H9 (cell line): ENCODE measurements at regions not wholly inside any gene's neighbourhood (a gene's known extent, or its start where the extent isn't known, plus 50 kb on each side); places are given as distances from the start of the nearest gene placed in this dataset.

ENCODE experiments used
- DNase-seq: peaks from one replicate; pipeline ENCODE4 v3.0.0-alpha.2; 2017
- H2AFZ ChIP-seq: one replicate; pipeline ENCODE4 v1.6.1; 2013; ENCODE audit warnings: mild to moderate bottlenecking, low read length, control low read depth, moderate library complexity
- H2AK5ac ChIP-seq: 2 replicates; pipeline ENCODE4 v1.6.1; 2013; ENCODE audit warnings: low read length, control low read depth, mixed read lengths; ENCODE audit not compliant: insufficient read length
- H2BK120ac ChIP-seq: one replicate; pipeline ENCODE4 v1.6.1; 2013; ENCODE audit warnings: low read depth, mild to moderate bottlenecking, low read length, control low read depth, inconsistent platforms; ENCODE audit not compliant: poor library complexity, severe bottlenecking
- H2BK12ac ChIP-seq: 2 replicates; pipeline ENCODE4 v1.6.1; 2013; ENCODE audit warnings: low read length, control low read depth, mixed read lengths, low read depth; ENCODE audit not compliant: insufficient read length
- H2BK15ac ChIP-seq: 2 replicates; pipeline ENCODE4 v1.6.1; 2013; ENCODE audit warnings: low read depth, low read length, control low read depth
- H2BK20ac ChIP-seq: one replicate; pipeline ENCODE4 v1.6.1; 2013; ENCODE audit warnings: low read depth, mild to moderate bottlenecking, low read length, control low read depth, inconsistent platforms; ENCODE audit not compliant: poor library complexity, severe bottlenecking
- H2BK5ac ChIP-seq: 2 replicates; pipeline ENCODE4 v1.6.1; 2013; ENCODE audit warnings: low read length, control low read depth, mixed read lengths; ENCODE audit not compliant: insufficient read length
- H3K14ac ChIP-seq: 2 replicates; pipeline ENCODE4 v1.6.1; 2013; ENCODE audit warnings: low read length, control low read depth; ENCODE audit not compliant: insufficient read depth
- H3K18ac ChIP-seq: 2 replicates; pipeline ENCODE4 v1.6.1; 2013; ENCODE audit warnings: low read depth, mild to moderate bottlenecking, mixed read lengths, low read length, control low read depth; ENCODE audit not compliant: insufficient read length
- H3K23ac ChIP-seq: 2 replicates; pipeline ENCODE4 v1.6.1; 2013; ENCODE audit warnings: low read length, control low read depth, mixed read lengths, low read depth; ENCODE audit not compliant: insufficient read length
- H3K23me2 ChIP-seq: 2 replicates; pipeline ENCODE4 v1.6.1; 2013; ENCODE audit warnings: low read depth, mild to moderate bottlenecking, mixed read lengths, low read length, control low read depth; ENCODE audit not compliant: insufficient read length, poor library complexity, severe bottlenecking
- H3K27ac ChIP-seq: 2 replicates; pipeline ENCODE4 v1.5.1; 2013; ENCODE audit warnings: low read length, control low read depth, mixed read lengths, low read depth; ENCODE audit not compliant: insufficient read length
- H3K27me3 ChIP-seq: 2 replicates; pipeline ENCODE4 v1.6.1; 2013; ENCODE audit warnings: low read length, control low read depth, inconsistent platforms; ENCODE audit not compliant: insufficient read depth
- H3K4ac ChIP-seq: 2 replicates; pipeline ENCODE4 v1.6.1; 2013; ENCODE audit warnings: low read depth, mild to moderate bottlenecking, control low read depth, inconsistent platforms, low read length, moderate library complexity
- H3K4me1 ChIP-seq: 2 replicates; pipeline ENCODE4 v1.6.1; 2013; ENCODE audit warnings: low read length, control low read depth, inconsistent platforms; ENCODE audit not compliant: insufficient read depth
- H3K4me2 ChIP-seq: 2 replicates; pipeline ENCODE4 v1.6.1; 2013; ENCODE audit warnings: low read length, control low read depth, mixed read lengths; ENCODE audit not compliant: insufficient read length, insufficient read depth
- H3K56ac ChIP-seq: 2 replicates; pipeline ENCODE4 v1.6.1; 2013; ENCODE audit warnings: low read depth, mild to moderate bottlenecking, mixed read lengths, low read length, control low read depth; ENCODE audit not compliant: insufficient read length
- H3K79me1 ChIP-seq: 2 replicates; pipeline ENCODE4 v1.6.1; 2013; ENCODE audit warnings: low read depth, mild to moderate bottlenecking, moderate library complexity, low read length, control low read depth, inconsistent platforms; ENCODE audit not compliant: insufficient read depth, poor library complexity, severe bottlenecking
- H3K79me2 ChIP-seq: 2 replicates; pipeline ENCODE4 v1.6.1; 2013; ENCODE audit warnings: low read length, control low read depth, inconsistent platforms; ENCODE audit not compliant: insufficient read depth
- H3K9ac ChIP-seq: 2 replicates; pipeline ENCODE4 v1.6.1; 2013; ENCODE audit warnings: low read length, control low read depth, mixed read lengths; ENCODE audit not compliant: insufficient read length; ENCODE audit errors: extremely low read depth
- H3K9me3 ChIP-seq: one replicate; pipeline ENCODE4 v1.6.1; 2013; ENCODE audit warnings: low read depth, low read length, inconsistent platforms; ENCODE audit not compliant: control insufficient read depth
- H3T11ph ChIP-seq: one replicate; pipeline ENCODE4 v1.6.1; 2013; ENCODE audit warnings: mild to moderate bottlenecking, low read length, control low read depth, inconsistent platforms
- H4K20me1 ChIP-seq: one replicate; pipeline ENCODE4 v1.6.1; 2013; ENCODE audit not compliant: control insufficient read depth, insufficient read length, insufficient read depth
- H4K5ac ChIP-seq: 2 replicates; pipeline ENCODE4 v1.6.1; 2013; ENCODE audit warnings: low read depth, mild to moderate bottlenecking, mixed read lengths, low read length, control low read depth; ENCODE audit not compliant: insufficient read length
- H4K8ac ChIP-seq: replicated peaks from 2 replicates; pipeline ENCODE4 v1.6.1; 2013; ENCODE audit warnings: low read length, control low read depth, mixed read lengths, low read depth; ENCODE audit not compliant: insufficient read length
- H4K91ac ChIP-seq: 2 replicates; pipeline ENCODE4 v1.6.1; 2013; ENCODE audit warnings: low read depth, mild to moderate bottlenecking, moderate library complexity, mixed read lengths, low read length, control low read depth; ENCODE audit not compliant: insufficient read length
- H3K27ac Mint-ChIP-seq, 3 experiments: 2 replicates in 2 of 3; 3 replicates in 1 of 3; pipeline ENCODE4 v1.8.0; 2020 to 2021; ENCODE audit warnings: mixed read lengths in 3 of 3, mild to moderate bottlenecking in 1 of 3, moderate library complexity in 1 of 3
- H3K27me3 Mint-ChIP-seq: 2 replicates; pipeline ENCODE4 v1.8.0; 2021; ENCODE audit warnings: low read depth, mild to moderate bottlenecking, moderate library complexity, mixed read lengths
- H3K36me3 Mint-ChIP-seq, 3 experiments: 2 replicates in 2 of 3; 3 replicates in 1 of 3; pipeline ENCODE4 v1.8.0; 2020 to 2021; ENCODE audit warnings: low read depth in 3 of 3, mixed read lengths in 3 of 3; ENCODE audit not compliant: insufficient read depth in 1 of 3
- H3K4me1 Mint-ChIP-seq, 2 experiments: 2 replicates each; pipeline ENCODE4 v1.8.0; 2020; ENCODE audit warnings: mixed read lengths in 2 of 2
- H3K4me3 Mint-ChIP-seq, 2 experiments: 2 replicates in 1 of 2; 3 replicates in 1 of 2; pipeline ENCODE4 v1.8.0; 2020 to 2021; ENCODE audit warnings: mild to moderate bottlenecking in 2 of 2, mixed read lengths in 2 of 2, moderate library complexity in 1 of 2
- H3K9me3 Mint-ChIP-seq, 2 experiments: 2 replicates in 1 of 2; 3 replicates in 1 of 2; pipeline ENCODE4 v1.8.0; 2020; ENCODE audit warnings: mild to moderate bottlenecking in 2 of 2, mixed read lengths in 2 of 2, moderate library complexity in 1 of 2
- CTCF ChIP-seq: fragments of 200-600 bp; sonication (generic); conservative IDR thresholded peaks from 3 replicates; pipeline ENCODE4 v1.8.0; 2021; ENCODE audit warnings: antibody characterized with exemption, mild to moderate bottlenecking
- WGBS: extraction: QIAGEN DNeasy Blood & Tissue Kit; methylation state at CpG from one replicate; pipeline ENCODE4 v1.1.7; 2013; ENCODE audit warnings: missing lambda C conversion rate, low lambda C conversion rate, mixed read lengths; ENCODE audit not compliant: insufficient read length; ENCODE audit errors: extremely low coverage; 5-methylcytosine and 5-hydroxymethylcytosine counted together

- Histone ChIP-seq H3K27ac (no peak overlapping the region), H2BK5ac (no peak overlapping the region), H4K91ac (no peak overlapping the region), H4K8ac (no peak overlapping the region), H2BK120ac (no peak overlapping the region), H3K56ac (no peak overlapping the region), H3K27me3 (peaks cover 70% of the 10 kb centered on the region), H3K4me1 (peaks cover 12% of the 10 kb centered on the region; the same call in 1 of the 2 replicates), H3K14ac (no peak overlapping the region), H3K23ac (no peak overlapping the region), H3T11ph (no peak overlapping the region), H2AK5ac (no peak overlapping the region), H3K79me2 (no peaks in the 10 kb centered on the region), H3K4ac (no peak overlapping the region), H3K23me2 (peaks cover 6% of the 10 kb centered on the region), H3K9ac (no peak overlapping the region), H2BK15ac (no peak overlapping the region), H3K9me3 (no peaks in the 10 kb centered on the region), H3K18ac (no peak overlapping the region), H4K20me1 (no peaks in the 10 kb centered on the region), H4K5ac (no peak overlapping the region), H2AFZ (no peak overlapping the region), H3K79me1 (no peaks in the 10 kb centered on the region), H3K4me2 (peak overlapping the region; percentile 50), H2BK12ac (no peak overlapping the region), H2BK20ac (no peak overlapping the region)
- Mint-ChIP-seq H3K9me3 (no peaks in the 10 kb centered on the region; a peak in 2 of 5 replicates), H3K36me3 (no peaks in the 10 kb centered on the region; a peak in 1 of 7 replicates), H3K27me3 (peaks cover 83% of the 10 kb centered on the region), H3K4me3 (peak overlapping the region; percentile 36 to 73), H3K27ac (no peak overlapping the region), H3K4me1 (peaks cover 52 to 57% of the 10 kb centered on the region in 2 experiments)
- no CpG with 5 or more reads among the region's 40 CpGs for WGBS
- DNase-seq: no peak
- no peak for TF ChIP-seq CTCF
Measured at GRCh38 chr1:90834886-90835660, 118.0 kb upstream of the BARHL2 start.
